ENCODE measurements at regions not wholly inside any gene's neighbourhood (a gene's known extent, or its start where the extent isn't known, plus 50 kb on each side); places are given as distances from the start of the nearest gene placed in this dataset.

- DNase-seq (ENCODE audit: low spot score in 2 of 2) = no peak
- no peak overlapping the region for H3K27ac Mint-ChIP-seq (ENCODE audit: low read depth)
- H3K4me1 Mint-ChIP-seq = no peaks in the 10 kb centered on the region
- no peaks in the 10 kb centered on the region for H3K9me3 Mint-ChIP-seq
- no peak for ATAC-seq (replicated peaks; ENCODE audit: extremely low read depth, poor library complexity, severe bottlenecking)
- no peaks in the 10 kb centered on the region for H3K36me3 Mint-ChIP-seq (ENCODE audit: insufficient read depth)
- H3K27me3 Mint-ChIP-seq = no peaks in the 10 kb centered on the region
- H3K4me3 Mint-ChIP-seq = no peak overlapping the region
Measured at GRCh38 chr4:83890816-83891215, 354.9 kb downstream of the GPAT3 start.

DNA sequence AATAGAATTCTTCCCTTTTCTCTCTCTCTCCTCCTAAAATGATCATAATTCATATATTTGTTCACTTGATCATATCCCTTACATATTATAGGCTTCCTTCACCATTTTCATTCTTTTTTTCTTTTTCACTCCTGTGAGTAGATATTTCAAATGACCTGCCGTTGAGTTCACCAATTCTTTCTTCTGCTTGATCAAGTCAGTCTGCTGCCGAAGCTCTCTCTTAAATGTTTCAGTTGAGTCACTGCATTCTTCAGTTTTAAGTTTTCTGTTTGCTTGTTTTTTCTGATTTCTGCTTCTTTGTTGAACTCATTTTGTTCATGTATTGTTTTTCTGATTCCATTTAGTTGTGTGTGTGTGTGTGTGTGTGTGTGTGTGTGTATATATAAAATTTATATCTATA lies 354.3 kb downstream of the GPAT3 start:
- H3K27ac Mint-ChIP-seq (ENCODE audit: low read depth) = no peak overlapping the region
- no peaks in the 10 kb centered on the region for H3K4me1 Mint-ChIP-seq
- peaks cover 2% of the 10 kb centered on the region for H3K36me3 Mint-ChIP-seq (ENCODE audit: insufficient read depth)
- no peaks in the 10 kb centered on the region for H3K9me3 Mint-ChIP-seq
- no peaks in the 10 kb centered on the region for H3K27me3 Mint-ChIP-seq
- no peak overlapping the region for H3K4me3 Mint-ChIP-seq
- no peak for DNase-seq (ENCODE audit: low spot score in 2 of 2)
- no peak for ATAC-seq (replicated peaks; ENCODE audit: extremely low read depth, poor library complexity, severe bottlenecking)

- ATAC-seq (replicated peaks; ENCODE audit: extremely low read depth, poor library complexity, severe bottlenecking) = no peak
- H3K36me3 Mint-ChIP-seq (ENCODE audit: insufficient read depth) = peaks cover 2% of the 10 kb centered on the region
- no peaks in the 10 kb centered on the region for H3K9me3 Mint-ChIP-seq
Measured at GRCh38 chr4:83889802-83890201, 353.9 kb downstream of the GPAT3 start.

GRCh38 chr4:83885256-83886182 lies 349.6 kb downstream of the GPAT3 start:
- no peak for ATAC-seq (replicated peaks; ENCODE audit: extremely low read depth, poor library complexity, severe bottlenecking)
- Mint-ChIP-seq H3K9me3 (no peaks in the 10 kb centered on the region), H3K27me3 (no peaks in the 10 kb centered on the region), H3K27ac (ENCODE audit: low read depth) (no peak overlapping the region), H3K36me3 (ENCODE audit: insufficient read depth) (peaks cover 2% of the 10 kb centered on the region), H3K4me1 (no peaks in the 10 kb centered on the region), H3K4me3 (no peak overlapping the region)
- no peak for DNase-seq (ENCODE audit: low spot score in 2 of 2)

More at GRCh38 chr4:83889802-83890201, 353.9 kb downstream of the GPAT3 start:
- Mint-ChIP-seq H3K27me3 (no peaks in the 10 kb centered on the region), H3K27ac (ENCODE audit: low read depth) (no peak overlapping the region), H3K4me1 (no peaks in the 10 kb centered on the region), H3K4me3 (no peak overlapping the region)
- no peak for DNase-seq (ENCODE audit: low spot score in 2 of 2)

DNA sequence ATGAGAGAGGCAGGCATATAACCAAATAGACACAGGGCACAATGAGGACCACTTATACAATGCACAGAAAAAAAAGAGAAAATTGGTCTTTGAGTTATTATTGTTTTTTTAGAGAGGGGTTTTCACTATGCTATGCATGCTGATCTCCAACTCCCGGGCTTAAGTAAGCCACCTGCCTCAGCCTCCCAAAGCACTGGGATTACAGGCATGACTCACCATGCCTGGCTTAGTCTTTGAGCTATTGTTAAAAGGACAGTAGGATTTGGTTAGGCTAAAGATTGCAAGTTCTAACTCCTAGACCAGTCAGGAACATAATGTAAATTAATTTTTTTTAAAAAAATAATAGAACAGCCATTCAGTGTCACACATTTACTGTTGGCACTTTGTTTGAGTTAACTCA lies 340.1 kb downstream of the GPAT3 start:
- Mint-ChIP-seq H3K27me3 (no peaks in the 10 kb centered on the region), H3K4me3 (no peak overlapping the region), H3K9me3 (no peaks in the 10 kb centered on the region), H3K4me1 (no peaks in the 10 kb centered on the region), H3K36me3 (ENCODE audit: insufficient read depth) (no peaks in the 10 kb centered on the region), H3K27ac (ENCODE audit: low read depth) (no peak overlapping the region)
- no peak for DNase-seq (ENCODE audit: low spot score in 2 of 2)
- ATAC-seq (replicated peaks; ENCODE audit: extremely low read depth, poor library complexity, severe bottlenecking) = no peak

DNA sequence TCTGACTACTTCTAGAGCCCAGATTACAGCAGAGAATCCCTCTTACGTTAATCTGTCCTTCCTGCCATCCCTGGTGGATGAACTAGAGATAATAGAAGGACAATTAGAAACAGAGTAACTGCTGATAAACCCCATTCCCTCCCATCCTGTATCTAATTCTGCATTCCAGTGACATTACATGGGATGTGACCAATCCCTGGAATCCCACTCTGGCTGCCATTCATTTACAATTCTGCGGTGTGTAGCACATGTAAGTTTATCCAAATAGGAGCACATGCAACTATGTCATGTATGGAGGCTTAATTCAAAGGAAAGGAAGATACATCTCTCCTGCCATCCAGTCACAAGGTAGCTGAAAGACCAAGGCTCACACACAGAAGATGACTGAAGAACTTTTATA lies 339.5 kb downstream of the GPAT3 start:
- Mint-ChIP-seq H3K36me3 (ENCODE audit: insufficient read depth) (no peaks in the 10 kb centered on the region), H3K4me1 (no peaks in the 10 kb centered on the region), H3K4me3 (no peak overlapping the region), H3K27me3 (no peaks in the 10 kb centered on the region), H3K27ac (ENCODE audit: low read depth) (no peak overlapping the region), H3K9me3 (no peaks in the 10 kb centered on the region)
- DNase-seq (ENCODE audit: low spot score in 2 of 2) (no peak), ATAC-seq (replicated peaks; ENCODE audit: extremely low read depth, poor library complexity, severe bottlenecking) (no peak)

GRCh38 chr4:83873996-83874395 lies 338.1 kb downstream of the GPAT3 start:
- H3K4me3 Mint-ChIP-seq = no peak overlapping the region
- no peaks in the 10 kb centered on the region for H3K27me3 Mint-ChIP-seq
- H3K4me1 Mint-ChIP-seq = no peaks in the 10 kb centered on the region
- ATAC-seq (replicated peaks; ENCODE audit: extremely low read depth, poor library complexity, severe bottlenecking) (no peak), DNase-seq (ENCODE audit: low spot score in 2 of 2) (no peak)
- H3K9me3 Mint-ChIP-seq = no peaks in the 10 kb centered on the region
- no peak overlapping the region for H3K27ac Mint-ChIP-seq (ENCODE audit: low read depth)
- no peaks in the 10 kb centered on the region for H3K36me3 Mint-ChIP-seq (ENCODE audit: insufficient read depth)

- H3K4me3 Mint-ChIP-seq = no peak overlapping the region
- no peak for ATAC-seq (replicated peaks; ENCODE audit: extremely low read depth, poor library complexity, severe bottlenecking)
- no peaks in the 10 kb centered on the region for H3K27me3 Mint-ChIP-seq
- no peaks in the 10 kb centered on the region for H3K36me3 Mint-ChIP-seq (ENCODE audit: insufficient read depth)
- DNase-seq (ENCODE audit: low spot score in 2 of 2) = no peak
- H3K9me3 Mint-ChIP-seq = no peaks in the 10 kb centered on the region
- no peak overlapping the region for H3K27ac Mint-ChIP-seq (ENCODE audit: low read depth)
- no peaks in the 10 kb centered on the region for H3K4me1 Mint-ChIP-seq
Measured at GRCh38 chr4:83870328-83870950, 334.5 kb downstream of the GPAT3 start.

- ATAC-seq (replicated peaks; ENCODE audit: extremely low read depth, poor library complexity, severe bottlenecking) (no peak), DNase-seq (ENCODE audit: low spot score in 2 of 2) (no peak)
- H3K27me3 Mint-ChIP-seq = no peaks in the 10 kb centered on the region
- no peaks in the 10 kb centered on the region for H3K9me3 Mint-ChIP-seq
- no peaks in the 10 kb centered on the region for H3K4me1 Mint-ChIP-seq
- no peak overlapping the region for H3K27ac Mint-ChIP-seq (ENCODE audit: low read depth)
- no peak overlapping the region for H3K4me3 Mint-ChIP-seq
- no peaks in the 10 kb centered on the region for H3K36me3 Mint-ChIP-seq (ENCODE audit: insufficient read depth)
Measured at GRCh38 chr4:83866834-83867621, 331.1 kb downstream of the GPAT3 start.

- H3K27me3 Mint-ChIP-seq = no peaks in the 10 kb centered on the region
- no peaks in the 10 kb centered on the region for H3K4me1 Mint-ChIP-seq
- ATAC-seq (replicated peaks; ENCODE audit: extremely low read depth, poor library complexity, severe bottlenecking) (no peak), DNase-seq (ENCODE audit: low spot score in 2 of 2) (no peak)
- no peak overlapping the region for H3K27ac Mint-ChIP-seq (ENCODE audit: low read depth)
- H3K4me3 Mint-ChIP-seq = no peak overlapping the region
- H3K9me3 Mint-ChIP-seq = no peaks in the 10 kb centered on the region
- no peaks in the 10 kb centered on the region for H3K36me3 Mint-ChIP-seq (ENCODE audit: insufficient read depth)
Measured at GRCh38 chr4:83865417-83866150, 329.7 kb downstream of the GPAT3 start.

GRCh38 chr4:83864097-83864817 lies 328.3 kb downstream of the GPAT3 start:
- no peaks in the 10 kb centered on the region for H3K9me3 Mint-ChIP-seq
- ATAC-seq (replicated peaks; ENCODE audit: extremely low read depth, poor library complexity, severe bottlenecking) (no peak), DNase-seq (ENCODE audit: low spot score in 2 of 2) (no peak)
- H3K4me3 Mint-ChIP-seq = no peak overlapping the region
- no peaks in the 10 kb centered on the region for H3K4me1 Mint-ChIP-seq
- no peak overlapping the region for H3K27ac Mint-ChIP-seq (ENCODE audit: low read depth)
- no peaks in the 10 kb centered on the region for H3K27me3 Mint-ChIP-seq
- no peaks in the 10 kb centered on the region for H3K36me3 Mint-ChIP-seq (ENCODE audit: insufficient read depth)

DNA sequence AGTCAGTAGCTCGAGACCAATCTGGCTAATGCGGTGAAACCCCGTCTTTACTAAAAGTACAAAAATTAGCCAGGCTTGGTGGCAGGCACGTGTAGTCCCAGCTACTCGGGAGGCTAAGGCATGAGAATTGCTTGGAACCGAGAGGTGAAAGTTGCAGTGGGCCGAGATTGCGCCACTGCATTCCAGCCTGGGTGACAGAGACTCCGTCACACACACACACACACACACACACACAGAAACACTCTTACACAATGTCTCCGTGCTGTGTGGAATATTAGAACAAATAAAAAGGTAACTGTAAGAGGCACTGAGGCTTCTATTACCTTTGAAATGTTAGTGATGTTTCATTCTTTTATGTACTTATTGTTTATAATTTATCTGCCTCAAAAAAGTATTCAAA lies 326.6 kb downstream of the GPAT3 start:
- Mint-ChIP-seq H3K27me3 (no peaks in the 10 kb centered on the region), H3K36me3 (ENCODE audit: insufficient read depth) (no peaks in the 10 kb centered on the region), H3K9me3 (no peaks in the 10 kb centered on the region)

More for the DNA sequence above, 326.6 kb downstream of the GPAT3 start:
- Mint-ChIP-seq H3K4me1 (no peaks in the 10 kb centered on the region), H3K27ac (ENCODE audit: low read depth) (no peak overlapping the region), H3K4me3 (no peak overlapping the region)
- DNase-seq (ENCODE audit: low spot score in 2 of 2) (no peak), ATAC-seq (replicated peaks; ENCODE audit: extremely low read depth, poor library complexity, severe bottlenecking) (no peak)
